Common myeloid progenitor, CD34-positive (primary cell): ENCODE measurements at regions not wholly inside any gene's neighbourhood (a gene's known extent, or its start where the extent isn't known, plus 50 kb on each side); places are given as distances from the start of the nearest gene placed in this dataset.

Experiments
- CTCF ChIA-PET: fragments of 350-600 bp; sonication (Branson Sonifier 250); formaldehyde crosslinking; loops from one replicate; lab custom pipeline; 2021; ENCODE audit warnings: antibody characterized with exemption; lab: Charles Lee
- POLR2A ChIA-PET: fragments of 350-600 bp; sonication (Branson Sonifier 250); formaldehyde crosslinking; loops from one replicate; lab custom pipeline; 2021; ENCODE audit warnings: antibody characterized with exemption; lab: Charles Lee
- DNase-seq, 3 donors: peaks; one replicate each; pipeline versions ENCODE4 v3.0.0 to v3.0.0-alpha.2; 2013
- H3K27ac ChIP-seq, 2 experiments: 1 replicate in 1 of 2; 2 replicates in 1 of 2; pipeline ENCODE4 v1.7.0; 2013; ENCODE audit warnings: inconsistent platforms in 2 of 2, low read length in 2 of 2, mild to moderate bottlenecking in 2 of 2, low read depth in 1 of 2, moderate library complexity in 1 of 2; ENCODE audit not compliant: severe bottlenecking in 2 of 2, insufficient read depth in 1 of 2, poor library complexity in 1 of 2
- H3K27me3 ChIP-seq, 5 experiments: replicated peaks in 2 of 5; 1 replicate in 3 of 5; 2 replicates in 2 of 5; pipeline versions ENCODE4 v1.6.1 to v1.7.0; 2013; ENCODE audit warnings: low read length in 4 of 5, mild to moderate bottlenecking in 2 of 5, moderate library complexity in 2 of 5, inconsistent platforms in 1 of 5; ENCODE audit not compliant: insufficient read depth in 5 of 5, control insufficient read depth in 4 of 5
- H3K36me3 ChIP-seq, 4 experiments: 1 replicate in 2 of 4; 2 replicates in 2 of 4; pipeline versions ENCODE4 v1.6.1 to v1.7.0; 2013; ENCODE audit warnings: low read length in 3 of 4, control low read depth in 1 of 4, mild to moderate bottlenecking in 1 of 4; ENCODE audit not compliant: control insufficient read depth in 4 of 4, insufficient read depth in 4 of 4
- H3K4me1 ChIP-seq, 4 experiments: 1 replicate in 3 of 4; 2 replicates in 1 of 4; pipeline versions ENCODE4 v1.6.1 to v1.7.1; 2013; ENCODE audit warnings: low read length in 3 of 4, mild to moderate bottlenecking in 3 of 4, control low read depth in 1 of 4, inconsistent platforms in 1 of 4, moderate library complexity in 1 of 4; ENCODE audit not compliant: control insufficient read depth in 4 of 4, insufficient read depth in 4 of 4; ENCODE audit errors: control extremely low read depth in 1 of 4
- H3K4me3 ChIP-seq, 7 experiments: 1 replicate in 4 of 7; 2 replicates in 3 of 7; pipeline versions ENCODE4 v1.5.1 to v1.7.0; 2013; ENCODE audit warnings: mild to moderate bottlenecking in 7 of 7, low read length in 6 of 7, moderate library complexity in 6 of 7, inconsistent platforms in 2 of 7, low read depth in 2 of 7, control low read depth in 1 of 7; ENCODE audit not compliant: insufficient read depth in 4 of 7, control insufficient read depth in 1 of 7; ENCODE audit errors: extremely low read depth in 1 of 7
- H3K9me3 ChIP-seq, 5 experiments: 1 replicate in 4 of 5; 2 replicates in 1 of 5; pipeline versions ENCODE4 v1.6.1 to v1.7.1; 2013; ENCODE audit warnings: low read length in 4 of 5, mild to moderate bottlenecking in 2 of 5, inconsistent platforms in 1 of 5, low read depth in 1 of 5, moderate library complexity in 1 of 5; ENCODE audit not compliant: control insufficient read depth in 4 of 5, insufficient read depth in 2 of 5; ENCODE audit errors: control extremely low read depth in 1 of 5
- WGBS: methylation state at CpG from one replicate; pipeline ENCODE4 v1.1.5; 2013; ENCODE audit not compliant: insufficient coverage; 5-methylcytosine and 5-hydroxymethylcytosine counted together

DNA sequence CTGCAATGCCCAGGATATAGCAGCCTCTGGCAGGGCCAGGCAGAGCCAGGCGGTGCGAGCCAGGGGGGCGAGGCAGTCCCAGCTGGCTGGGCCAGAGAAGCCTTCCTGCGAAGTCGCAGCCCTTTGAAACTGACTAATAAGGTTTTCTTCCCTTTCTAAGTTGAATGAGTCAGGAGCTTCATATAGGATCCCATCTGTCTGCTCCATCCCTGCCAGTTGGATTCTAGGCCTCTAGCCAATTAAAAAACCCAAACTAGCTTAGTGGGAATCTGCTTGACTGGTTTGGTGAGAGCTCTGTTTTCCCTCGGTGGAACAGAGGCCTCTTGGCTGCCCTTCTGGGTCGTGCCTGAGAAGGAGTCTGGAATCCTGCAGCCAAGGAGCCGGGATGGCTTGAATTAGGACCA is 70.1 kb upstream of the RAPGEF1 start:
- Histone ChIP-seq H3K9me3 (no peaks in the 10 kb centered on the region), H3K4me1 (no peaks in the 10 kb centered on the region), H3K27ac (no peak overlapping the region), H3K36me3 (no peaks in the 10 kb centered on the region), H3K27me3 (peaks cover 0 to 76% (median 6%) of the 10 kb centered on the region in 5 experiments), H3K4me3 (no peak overlapping the region)
- DNase-seq: no peak
- WGBS: 86% methylated on average over 7 of the region's 8 CpGs
- ChIA-PET CTCF (no interaction called here), POLR2A (interaction anchor here (0.6 kb wide), 1 partner anchor 18 kb away, joined by 3 read pairs; no protein-coding TSS in a partner anchor)

DNA sequence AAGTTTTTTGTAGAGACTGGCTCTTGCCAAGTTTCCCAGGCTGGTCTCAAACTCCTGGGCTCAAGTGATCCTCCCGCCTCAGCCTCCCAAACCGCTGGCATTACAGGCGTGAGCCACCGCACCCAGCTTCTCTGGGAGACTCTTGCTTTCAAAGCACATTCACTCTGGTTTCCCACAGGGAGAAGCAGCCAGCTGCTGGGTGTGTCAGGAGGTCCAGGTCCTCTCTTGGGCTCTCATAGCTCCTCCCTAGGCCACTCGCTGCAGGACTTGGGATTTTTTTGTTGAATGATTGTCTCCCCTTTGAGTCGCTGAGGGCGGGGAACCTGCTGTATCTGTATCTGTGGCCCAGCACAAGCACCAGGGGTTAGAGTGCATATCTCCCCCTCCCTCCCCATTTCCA is 68.4 kb upstream of the RAPGEF1 start:
- ChIA-PET CTCF (no interaction called here), POLR2A (no interaction called here)
- Histone ChIP-seq H3K4me3 (no peak overlapping the region), H3K27me3 (peaks cover 0 to 78% (median 6%) of the 10 kb centered on the region in 5 experiments), H3K27ac (no peak overlapping the region), H3K9me3 (no peaks in the 10 kb centered on the region), H3K4me1 (no peaks in the 10 kb centered on the region), H3K36me3 (no peaks in the 10 kb centered on the region)
- WGBS: 94% methylated on average over 5 of the region's 7 CpGs
- no peak for DNase-seq

DNA sequence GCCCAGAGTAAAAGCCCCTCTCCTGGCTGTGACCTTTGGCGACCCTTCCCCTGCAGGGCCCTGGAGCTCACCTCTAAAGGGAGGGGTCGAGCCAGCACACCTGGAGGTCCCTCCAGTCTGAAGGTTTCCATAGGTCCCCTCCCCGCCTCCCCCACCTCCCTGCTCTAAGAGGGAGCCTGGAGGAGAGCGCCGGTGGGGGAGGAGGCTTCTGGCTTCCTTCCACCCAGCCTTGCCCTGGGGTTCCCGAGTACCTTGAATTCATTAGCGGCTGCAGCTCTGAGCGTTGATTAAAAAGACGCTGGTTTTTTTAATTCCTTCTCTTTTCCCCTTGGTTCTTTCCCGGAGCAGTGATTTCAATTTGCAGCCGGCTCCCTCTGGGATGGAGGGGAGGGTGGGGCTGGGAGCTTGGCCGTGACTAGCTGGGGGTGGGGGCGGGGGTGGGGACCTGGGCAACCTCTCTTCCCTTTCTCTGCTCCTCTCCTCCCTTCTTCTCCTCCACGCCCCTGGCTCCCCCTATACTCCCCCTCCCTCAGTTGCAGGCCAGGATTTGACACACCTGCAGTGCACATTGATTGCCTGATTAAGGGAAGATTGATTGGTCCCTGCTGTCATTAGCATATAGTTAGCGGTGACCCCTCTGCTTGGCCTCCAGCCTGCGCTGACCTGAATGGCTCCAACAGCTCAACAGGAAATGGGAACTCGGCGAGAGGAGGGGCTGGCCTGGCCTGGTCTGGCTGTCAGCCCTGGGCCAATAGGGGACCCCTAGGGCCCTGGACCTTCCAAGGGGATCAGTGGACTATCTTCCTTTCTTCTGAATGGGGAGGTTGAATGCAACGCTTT is 67.5 kb upstream of the RAPGEF1 start:
- no peaks in the 10 kb centered on the region for H3K36me3 ChIP-seq
- CTCF ChIA-PET: no interaction called here
- no peak for DNase-seq
- no peaks in the 10 kb centered on the region for H3K9me3 ChIP-seq
- POLR2A ChIA-PET: no interaction called here
- H3K27me3 ChIP-seq: peaks cover 0 to 70% (median 7%) of the 10 kb centered on the region in 5 experiments
- H3K27ac ChIP-seq: no peak overlapping the region
- no peaks in the 10 kb centered on the region for H3K4me1 ChIP-seq
- no peak overlapping the region for H3K4me3 ChIP-seq
- WGBS: 5% methylated on average over 10 of the region's 19 CpGs

DNA sequence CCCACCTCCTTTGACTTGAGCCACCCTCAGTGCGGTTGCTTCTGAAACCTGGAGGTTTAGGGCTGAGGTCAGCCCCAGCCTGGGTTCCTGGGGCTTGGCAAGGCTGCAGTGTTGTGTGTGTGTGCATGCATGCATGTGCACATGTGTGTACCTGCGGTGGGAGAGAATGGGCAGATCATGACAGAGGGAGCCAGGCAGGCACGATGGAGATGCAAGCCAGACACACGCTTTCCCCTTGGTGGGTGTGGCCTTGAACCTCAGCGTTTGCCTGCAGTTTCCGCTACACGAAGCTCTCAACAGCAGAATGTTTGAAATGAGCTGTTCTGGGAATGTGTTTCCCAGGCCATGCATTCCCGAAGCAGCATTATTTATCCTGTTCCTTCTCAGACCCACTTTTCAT is 65.9 kb upstream of the RAPGEF1 start:
- WGBS: 80% methylated on average over 8 of the region's 8 CpGs
- CTCF ChIA-PET: no interaction called here
- Histone ChIP-seq H3K9me3 (no peaks in the 10 kb centered on the region), H3K4me3 (no peak overlapping the region), H3K27me3 (peaks cover 0 to 64% (median 7%) of the 10 kb centered on the region in 5 experiments), H3K4me1 (no peaks in the 10 kb centered on the region), H3K27ac (no peak overlapping the region), H3K36me3 (no peaks in the 10 kb centered on the region)
- DNase-seq: no peak
- POLR2A ChIA-PET: no interaction called here

DNA sequence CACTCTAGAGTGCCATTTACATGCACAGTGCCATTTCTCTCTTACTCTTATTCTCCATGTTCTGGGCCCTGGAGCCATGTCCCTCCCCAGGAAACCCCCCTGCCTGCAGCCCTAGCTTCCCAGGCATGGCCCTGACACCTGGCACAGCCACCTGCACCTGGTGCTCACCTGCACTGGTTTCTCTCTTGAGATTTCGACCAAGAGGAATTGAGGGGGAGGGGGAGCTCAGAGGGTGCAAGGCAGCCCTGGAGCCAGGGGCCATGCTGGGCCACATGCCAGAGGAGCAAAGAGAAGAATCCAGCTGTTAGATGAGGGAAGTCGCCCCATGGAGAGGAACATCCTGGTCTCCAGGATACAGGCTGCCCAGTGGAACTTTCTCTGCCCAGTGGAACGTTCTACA is 65.0 kb upstream of the RAPGEF1 start:
- WGBS: 69% methylated on average over 3 of the region's 3 CpGs
- Histone ChIP-seq H3K9me3 (no peaks in the 10 kb centered on the region), H3K27ac (no peak overlapping the region), H3K36me3 (no peaks in the 10 kb centered on the region), H3K4me1 (no peaks in the 10 kb centered on the region), H3K27me3 (peaks cover 0 to 55% (median 7%) of the 10 kb centered on the region in 5 experiments), H3K4me3 (no peak overlapping the region)
- ChIA-PET CTCF (interaction anchor here (0.7 kb wide), 1 partner anchor 436 kb away, joined by 3 read pairs; no protein-coding TSS in a partner anchor), POLR2A (no interaction called here)
- DNase-seq: no peak

DNA sequence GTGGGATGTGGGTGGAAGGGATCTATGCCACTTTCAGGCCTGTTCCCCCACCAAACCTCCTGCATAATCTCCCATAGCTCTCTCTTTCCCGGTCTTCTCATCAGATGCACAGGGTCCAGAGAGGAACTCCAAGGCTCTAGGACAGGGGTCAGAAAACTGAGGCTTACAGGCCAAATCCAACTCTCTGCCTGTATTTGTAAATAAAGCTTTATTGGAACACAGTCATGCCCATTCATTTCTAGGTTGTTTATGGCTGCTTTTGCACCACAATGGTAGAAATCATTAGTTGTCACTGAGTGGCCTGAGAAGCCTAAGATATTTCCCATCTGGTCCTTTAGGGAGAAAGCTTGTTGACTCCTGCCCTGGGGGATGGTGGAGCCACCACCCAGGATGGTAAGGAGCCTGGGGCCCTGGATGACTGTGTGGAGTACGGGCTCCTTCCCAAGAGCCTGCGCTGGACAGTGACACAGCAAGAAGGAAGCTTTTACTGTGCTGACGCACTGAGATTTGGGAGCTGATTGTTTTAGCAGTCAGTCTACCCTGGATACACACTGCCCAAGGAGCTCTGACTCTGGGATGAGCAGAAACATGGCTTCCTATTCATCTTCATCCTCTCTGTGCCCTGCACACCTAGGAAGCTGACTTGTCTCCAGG is 64.0 kb upstream of the RAPGEF1 start:
- H3K36me3 ChIP-seq: no peaks in the 10 kb centered on the region
- 90% methylated on average over 3 of the region's 4 CpGs for WGBS
- no peak overlapping the region for H3K27ac ChIP-seq
- no peaks in the 10 kb centered on the region for H3K9me3 ChIP-seq
- H3K27me3 ChIP-seq: peaks cover 0 to 46% (median 4%) of the 10 kb centered on the region in 5 experiments
- ChIA-PET POLR2A (no interaction called here), CTCF (interaction anchor here (0.7 to 0.8 kb wide), 2 partner anchors 13 to 437 kb away, joined by 3 read pairs; no protein-coding TSS in a partner anchor)
- H3K4me3 ChIP-seq: no peak overlapping the region
- H3K4me1 ChIP-seq: no peaks in the 10 kb centered on the region
- DNase-seq: no peak

DNA sequence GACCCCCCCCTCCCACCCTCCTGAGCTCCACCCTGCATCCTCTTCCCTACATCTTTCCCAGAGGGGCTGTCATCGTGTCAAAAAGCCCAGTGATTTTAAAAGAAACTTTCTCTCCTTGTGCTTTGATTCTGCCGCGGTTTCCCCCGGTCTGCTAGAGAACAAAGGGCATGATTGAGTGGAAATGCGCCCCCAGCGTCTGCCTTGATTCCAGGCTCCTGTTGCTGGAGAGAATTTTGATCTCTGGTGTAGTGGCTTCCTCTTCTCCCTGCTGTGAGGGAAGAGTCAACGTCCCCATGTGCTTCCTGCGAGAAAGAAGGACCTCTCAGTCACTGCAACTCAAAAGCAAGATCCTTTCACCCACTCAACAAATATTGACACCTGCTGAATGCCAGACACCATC is 61.9 kb upstream of the RAPGEF1 start:
- CTCF ChIA-PET: no interaction called here
- Histone ChIP-seq H3K27me3 (peaks cover 0 to 29% (median 4%) of the 10 kb centered on the region in 5 experiments), H3K4me3 (no peak overlapping the region), H3K4me1 (no peaks in the 10 kb centered on the region), H3K27ac (no peak overlapping the region), H3K36me3 (no peaks in the 10 kb centered on the region), H3K9me3 (no peaks in the 10 kb centered on the region)
- 38% methylated on average over 6 of the region's 8 CpGs for WGBS
- DNase-seq: no peak
- POLR2A ChIA-PET: no interaction called here
